Uterus (tissue), 2 donors: ENCODE measurements at regions not wholly inside any gene's neighbourhood (a gene's known extent, or its start where the extent isn't known, plus 50 kb on each side); places are given as distances from the start of the nearest gene placed in this dataset.

ENCODE experiments used
- CTCF ChIP-seq, 4 experiments: fragments of 200-600 bp in 2 of 4; fragments of 450-650 bp in 2 of 4; sonication (generic) in 2 of 4; IDR thresholded peaks; one replicate each; pipeline ENCODE4 v1.5.1; 2016 to 2019; ENCODE audit warnings: antibody characterized with exemption in 4 of 4, mild to moderate bottlenecking in 2 of 4, moderate library complexity in 1 of 4
- POLR2A ChIP-seq, 2 donors: fragments of 450-650 bp; IDR thresholded peaks; one replicate each; pipeline ENCODE4 v1.6.1; 2016; ENCODE audit warnings: antibody characterized with exemption in 2 of 2, mild to moderate bottlenecking in 1 of 2, moderate library complexity in 1 of 2

- TF ChIP-seq POLR2A (IDR thresholded peaks at IDR 0.05) = no peak
- TF ChIP-seq CTCF (IDR thresholded peaks at IDR 0.05) = no peak
Observed at GRCh38 chr15:87661454-87662355, 594.8 kb downstream of the NTRK3 start.
